Activated T-cell treated with anti-CD3 and anti-CD28 coated beads for 1 hour (primary cell): ENCODE measurements at regions not wholly inside any gene's neighbourhood (a gene's known extent, or its start where the extent isn't known, plus 50 kb on each side); places are given as distances from the start of the nearest gene placed in this dataset.

Source experiments
- DNase-seq: peaks from one replicate; pipeline ENCODE4 v3.0.0-alpha.2; 2020; ENCODE audit warnings: low read depth

DNA sequence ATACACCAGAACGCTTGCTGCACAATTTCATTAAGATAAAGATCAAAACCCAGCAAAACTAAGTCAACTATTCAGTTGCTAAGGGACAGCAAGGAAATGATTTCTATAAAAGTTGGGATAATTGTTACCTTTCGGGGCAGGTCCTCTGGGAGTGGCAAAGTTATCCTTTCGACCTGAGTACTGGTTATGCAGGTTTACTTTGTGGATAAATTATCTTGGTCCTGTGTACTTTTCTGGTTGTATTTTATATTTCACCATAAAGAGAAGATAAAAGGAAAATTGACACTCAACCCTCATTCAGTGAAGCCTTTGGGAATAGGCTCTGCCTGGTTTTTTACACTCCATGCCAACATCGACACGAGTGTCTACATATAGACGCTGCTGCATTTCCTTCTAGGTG is 146.5 kb downstream of the SYK start:
- no peak for DNase-seq

DNA sequence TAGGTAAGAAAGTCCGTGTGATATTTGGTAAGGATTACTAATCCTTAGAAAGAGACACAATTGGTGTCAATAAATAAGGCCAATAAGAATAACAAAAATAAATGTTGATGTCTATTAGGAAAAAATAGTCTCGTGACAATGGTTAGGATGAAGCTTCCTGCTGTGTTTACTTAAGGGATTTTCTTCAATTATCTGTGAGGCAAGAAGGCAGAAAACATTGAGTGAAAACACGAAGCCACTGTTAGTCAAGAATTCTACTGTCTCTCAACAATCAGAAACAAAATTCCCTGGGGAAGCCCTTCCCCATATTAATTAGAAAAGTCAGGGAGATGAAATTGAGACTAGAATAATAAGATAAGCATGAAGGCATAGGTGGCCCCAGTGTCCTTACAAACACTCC is 149.0 kb downstream of the SYK start:
- DNase-seq: no peak

DNA sequence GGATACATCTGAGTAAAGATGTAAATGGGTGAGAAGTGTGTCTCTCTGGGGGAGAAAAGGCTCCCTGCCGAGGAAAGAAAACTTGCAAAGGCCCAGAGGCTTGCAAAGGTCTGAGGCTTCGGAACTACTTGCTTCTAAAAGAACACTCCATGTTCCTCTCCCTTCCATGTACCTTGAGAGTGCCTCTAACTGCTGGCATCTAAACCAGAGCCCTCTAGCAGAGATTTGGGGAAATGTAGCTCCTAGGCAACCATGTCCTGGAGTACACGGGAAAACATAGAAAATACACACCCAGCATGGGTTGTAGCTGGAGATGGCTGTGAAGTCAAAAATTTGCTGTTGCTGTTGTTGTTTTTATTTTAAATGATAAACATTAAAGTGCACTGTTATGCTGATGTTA is 151.6 kb downstream of the SYK start:
- no peak for DNase-seq

DNA sequence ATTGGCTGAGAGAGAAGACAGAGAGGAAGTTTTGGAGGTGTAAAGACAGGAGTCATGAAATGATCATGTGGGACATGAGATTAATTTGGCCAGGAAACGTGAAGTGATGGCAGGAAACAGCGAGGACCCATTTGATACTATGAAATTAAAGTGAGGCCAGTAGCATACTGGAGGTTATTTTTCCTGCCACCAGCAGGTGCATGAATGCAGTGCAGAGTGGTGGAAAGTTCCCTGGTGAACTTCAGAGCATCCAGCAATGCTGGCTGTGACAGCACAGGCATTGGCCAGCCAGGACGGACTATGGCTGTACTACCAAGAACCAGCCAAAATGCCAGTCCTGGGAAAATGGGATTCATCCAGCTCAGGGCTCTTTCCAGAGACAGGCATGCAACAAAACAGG is 152.2 kb downstream of the SYK start:
- DNase-seq: no peak

DNA sequence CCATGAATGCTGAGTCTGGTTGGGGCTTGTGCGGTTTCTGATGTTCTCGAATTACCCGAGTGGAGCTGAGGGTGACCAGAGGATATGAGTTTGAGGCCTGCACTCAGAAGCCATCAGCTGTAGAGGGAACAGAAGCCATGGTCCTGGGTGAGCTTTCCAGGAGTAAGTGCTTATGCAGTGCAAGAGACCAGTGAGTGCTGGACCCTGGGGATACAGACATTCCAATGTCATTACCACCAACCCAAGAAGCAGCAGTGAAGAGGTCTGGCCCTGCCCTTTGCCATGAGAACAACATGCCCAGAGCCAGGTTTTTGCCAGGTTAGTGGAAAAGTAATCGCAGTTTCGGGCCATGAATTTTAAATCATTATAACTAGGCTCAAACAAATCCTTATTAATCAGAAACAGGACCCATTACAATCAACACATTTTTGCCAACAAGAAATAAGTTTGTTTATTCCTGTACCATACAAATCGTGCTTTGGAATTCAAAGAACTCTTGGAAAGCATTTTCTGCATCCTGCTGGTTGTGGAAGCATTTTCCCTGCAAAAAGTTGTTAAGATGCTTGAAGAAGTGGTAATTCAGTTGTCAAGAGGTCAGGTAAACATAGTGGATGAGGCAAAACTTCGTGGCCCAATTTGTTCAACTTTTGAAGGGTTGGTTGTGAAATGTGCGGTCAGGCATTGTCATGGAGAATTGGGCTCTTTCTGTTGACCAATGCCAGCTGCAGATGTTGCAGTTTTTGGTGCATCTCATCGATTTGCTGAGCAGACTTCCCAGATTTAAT is 154.6 kb downstream of the SYK start:
- no peak for DNase-seq

DNA sequence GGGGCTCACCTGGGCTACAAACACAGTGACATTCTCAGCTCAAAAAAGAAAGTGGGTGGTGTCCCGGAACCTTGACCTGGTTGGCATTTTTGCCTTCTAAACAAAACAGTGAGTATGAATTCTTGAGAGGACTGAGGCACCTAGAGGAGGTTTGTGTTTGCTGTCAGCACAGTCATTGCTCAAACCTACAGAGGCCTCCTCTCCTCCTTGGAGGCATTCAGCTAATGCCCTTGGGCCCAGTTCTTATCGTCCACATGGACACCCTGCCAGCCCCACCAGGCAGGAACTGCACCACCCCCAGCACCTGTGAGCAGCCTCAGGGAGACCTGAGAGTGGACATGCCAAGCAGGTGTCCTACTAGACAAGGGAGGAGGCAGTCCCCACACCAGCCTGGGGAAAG is 156.7 kb downstream of the SYK start:
- DNase-seq: no peak

DNA sequence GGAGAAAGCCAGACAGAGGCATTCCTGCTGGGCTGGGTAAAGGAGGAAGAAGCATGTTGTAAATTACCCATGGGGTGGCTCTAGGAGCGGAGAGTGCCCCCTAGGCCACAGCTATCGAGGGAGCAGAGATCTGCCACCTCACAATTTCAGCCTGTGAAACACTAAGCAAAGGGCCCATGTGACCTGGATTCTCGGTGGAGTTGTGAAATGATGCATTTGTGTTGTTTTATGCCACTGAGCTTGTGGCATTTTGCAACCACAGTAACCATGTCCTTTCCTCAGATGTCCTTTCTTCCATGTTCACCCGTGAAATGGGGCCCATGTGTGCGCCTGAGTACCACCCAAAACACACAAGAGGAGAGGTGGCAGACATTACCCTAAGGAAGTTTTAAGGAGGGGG is 159.3 kb downstream of the SYK start:
- DNase-seq: no peak

DNA sequence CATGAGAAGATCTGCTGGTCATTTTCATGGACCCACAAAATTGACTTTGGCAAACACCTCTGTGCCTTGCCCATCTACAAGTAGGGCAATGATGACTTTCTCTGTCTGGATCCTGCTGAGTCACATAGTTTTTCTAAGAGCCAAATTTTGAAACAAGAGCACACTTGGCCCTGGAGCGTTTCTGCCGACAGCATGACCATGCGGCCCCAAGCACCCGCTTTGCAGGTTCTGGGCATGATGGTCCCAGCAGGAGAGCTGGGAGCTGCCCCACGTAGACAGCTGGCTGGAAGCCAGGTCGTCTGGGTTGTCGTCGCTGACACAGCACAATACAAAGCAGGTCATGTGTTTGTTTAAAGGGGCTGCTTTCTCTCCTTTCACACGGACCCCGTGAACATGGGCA is 159.8 kb downstream of the SYK start:
- DNase-seq: no peak

DNA sequence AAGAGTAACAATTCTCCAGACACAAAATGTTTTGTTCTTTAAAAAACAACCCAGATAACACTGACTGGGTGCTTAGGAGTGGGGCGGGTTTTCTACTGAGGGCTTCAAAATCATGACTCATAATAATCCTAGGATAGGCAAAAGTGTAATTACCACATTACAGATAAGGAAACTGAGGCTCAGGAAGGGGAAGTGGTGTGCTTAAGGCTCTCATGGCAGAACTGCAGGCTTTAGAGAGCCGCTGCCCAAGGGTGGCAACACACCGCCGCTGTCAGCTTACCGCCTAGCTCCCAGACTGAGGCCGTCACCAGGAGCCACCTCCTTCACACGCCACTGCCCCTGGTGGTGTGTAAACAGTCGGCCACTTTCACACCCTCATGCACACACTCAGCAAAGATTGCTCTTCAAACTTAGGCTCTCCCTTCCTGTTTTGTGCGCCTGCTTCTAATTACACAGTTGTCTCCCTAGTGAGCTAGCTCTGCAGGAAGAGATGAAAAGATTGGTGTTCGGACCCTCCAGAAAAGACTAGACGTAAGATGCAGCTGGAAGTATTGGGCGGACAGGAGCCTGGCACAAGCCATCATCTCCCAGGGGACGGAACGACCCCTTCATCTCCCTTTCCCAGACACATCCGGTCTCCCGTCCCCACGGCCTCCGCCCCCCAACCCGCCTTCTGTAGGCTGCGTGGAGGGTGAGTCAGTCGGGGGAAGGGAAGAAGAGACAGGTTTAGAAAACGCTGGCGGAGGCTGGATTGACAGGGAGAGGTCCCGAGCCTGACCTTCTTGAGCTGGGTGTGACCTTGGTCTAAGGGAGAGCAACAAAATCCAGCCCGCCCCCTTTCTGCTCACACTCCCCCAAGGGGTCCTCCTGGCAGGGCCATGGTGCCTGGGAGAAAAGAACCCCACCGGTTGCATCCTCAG is 162.7 kb downstream of the SYK start:
- no peak for DNase-seq

DNA sequence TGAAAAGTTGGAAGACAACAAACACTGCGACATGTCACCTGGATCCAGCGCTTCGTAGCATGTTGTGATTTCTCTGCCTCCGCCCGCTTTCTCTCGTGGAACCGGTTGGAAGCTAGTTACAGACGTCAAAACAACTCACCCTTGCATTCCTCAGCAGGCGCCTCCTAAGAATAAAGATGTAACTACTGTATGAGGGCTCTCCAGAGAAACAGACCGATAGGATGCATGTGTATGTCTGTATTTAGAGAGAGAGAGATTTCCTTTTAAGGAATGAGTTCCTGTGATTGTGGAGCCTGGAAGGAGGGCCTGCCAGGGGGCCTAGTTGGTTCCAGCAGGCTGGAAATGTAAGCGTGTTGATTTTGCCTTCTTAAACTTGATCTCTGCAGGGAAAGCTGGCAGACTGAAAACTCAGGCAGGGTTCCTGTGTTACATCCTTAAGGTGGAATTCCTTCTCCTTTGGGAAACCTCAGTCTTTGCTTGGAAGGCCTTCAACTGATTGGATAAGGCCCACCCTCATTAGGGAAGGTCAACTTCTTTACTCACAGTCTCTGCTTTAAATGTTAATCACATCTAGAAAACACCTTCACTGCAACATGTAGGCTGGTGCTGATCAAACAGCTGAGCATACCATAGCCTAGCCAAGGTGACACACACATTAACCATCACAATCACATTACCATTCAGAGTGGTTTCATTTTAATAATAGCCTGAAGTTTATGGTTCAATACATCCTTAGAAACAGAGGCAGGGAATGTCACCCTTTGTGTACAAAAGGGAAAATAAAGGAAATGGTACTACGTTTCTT is 163.8 kb downstream of the SYK start:
- DNase-seq: no peak

DNA sequence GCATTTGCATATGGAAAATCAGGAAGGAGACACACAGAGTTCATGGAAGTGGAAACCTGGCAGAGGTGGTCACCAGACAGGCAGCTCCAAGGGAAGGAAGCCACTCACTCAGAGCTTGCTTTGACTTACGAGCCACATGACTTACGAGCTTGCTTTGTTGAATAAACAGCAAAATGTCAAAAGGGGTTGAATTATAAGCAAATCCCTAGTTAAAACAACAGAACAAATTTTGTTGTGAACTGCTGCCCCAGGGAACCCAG is 164.3 kb downstream of the SYK start:
- no peak for DNase-seq

DNA sequence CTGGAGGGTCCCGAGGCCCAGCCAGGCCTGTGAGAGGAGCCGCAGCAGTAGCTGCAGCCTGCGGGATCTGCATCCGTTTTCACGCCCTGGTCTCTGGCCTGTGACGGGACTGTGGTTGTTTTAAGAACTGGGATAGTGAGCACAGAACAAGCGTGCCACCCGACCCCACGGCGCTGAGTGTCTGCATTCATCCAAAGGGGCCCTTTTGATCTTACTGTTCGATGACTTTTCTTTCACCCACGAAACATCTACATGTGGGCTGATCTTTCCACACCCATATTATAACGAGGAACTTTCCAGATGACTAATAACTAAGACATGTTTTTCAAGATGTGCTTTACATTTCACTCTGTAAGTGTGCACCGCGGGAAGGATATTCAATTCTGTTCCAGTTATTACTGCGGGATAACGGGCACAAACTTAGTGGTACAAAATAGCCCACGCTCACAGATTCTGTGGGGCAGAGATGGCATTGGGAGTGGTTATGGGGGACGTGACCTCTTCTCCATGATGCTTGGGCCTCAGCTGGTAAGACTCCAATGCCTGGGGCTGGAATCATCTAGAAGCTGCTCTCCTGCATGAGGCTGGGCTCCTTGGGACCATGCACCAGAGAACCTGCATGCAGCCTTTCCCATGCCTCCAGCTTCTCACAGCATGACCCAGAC is 165.0 kb downstream of the SYK start:
- DNase-seq: no peak

DNA sequence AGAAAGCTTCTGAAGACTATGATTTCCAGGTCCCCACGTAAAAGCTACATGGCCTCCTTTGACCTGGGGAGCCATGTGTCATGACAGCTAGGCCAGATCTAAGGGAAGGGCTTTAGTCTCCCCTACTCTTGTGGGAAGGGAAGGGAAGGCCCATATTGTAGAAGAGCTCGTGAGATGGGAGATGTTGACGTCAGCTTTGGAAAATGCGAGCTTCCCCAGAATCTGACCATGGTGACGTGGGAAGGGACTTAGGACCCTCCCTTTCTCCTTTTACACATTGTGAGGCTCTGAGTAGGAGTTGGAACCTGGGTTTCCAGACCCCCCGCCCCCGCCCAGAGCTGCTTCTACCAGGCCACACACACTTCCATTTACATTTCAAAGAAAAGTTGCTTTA is 165.5 kb downstream of the SYK start:
- no peak for DNase-seq

DNA sequence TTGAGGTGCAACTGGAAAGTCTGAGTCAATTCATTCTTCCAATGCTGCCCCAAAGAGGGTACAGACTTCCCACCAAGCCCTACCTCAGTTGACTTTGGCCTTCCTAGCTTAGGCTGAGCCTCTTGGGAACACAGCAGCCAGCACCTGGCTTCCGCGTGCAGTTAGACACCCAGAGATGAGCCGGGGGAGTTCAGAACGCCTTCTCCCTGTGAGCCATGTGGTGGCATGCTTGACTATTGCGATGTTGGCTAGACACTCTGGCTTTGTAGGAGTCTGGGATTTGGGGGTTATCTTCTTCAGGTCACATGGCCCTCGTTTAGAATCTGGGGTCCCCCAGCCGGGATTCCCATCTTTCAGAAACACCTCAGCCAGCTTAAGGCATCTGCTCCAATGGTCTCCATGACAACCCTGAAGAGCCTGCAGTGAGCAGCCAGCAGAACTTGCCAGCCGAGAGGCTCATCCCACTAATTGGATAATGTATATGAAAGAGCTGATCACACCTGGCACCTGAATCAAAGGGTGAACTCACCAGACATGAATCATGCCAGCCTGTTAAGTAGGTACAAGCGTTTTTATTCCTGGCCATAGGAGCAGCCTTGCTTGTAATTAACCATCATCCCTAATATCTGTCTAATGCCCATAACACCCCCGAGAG is 167.5 kb downstream of the SYK start:
- DNase-seq: no peak

DNA sequence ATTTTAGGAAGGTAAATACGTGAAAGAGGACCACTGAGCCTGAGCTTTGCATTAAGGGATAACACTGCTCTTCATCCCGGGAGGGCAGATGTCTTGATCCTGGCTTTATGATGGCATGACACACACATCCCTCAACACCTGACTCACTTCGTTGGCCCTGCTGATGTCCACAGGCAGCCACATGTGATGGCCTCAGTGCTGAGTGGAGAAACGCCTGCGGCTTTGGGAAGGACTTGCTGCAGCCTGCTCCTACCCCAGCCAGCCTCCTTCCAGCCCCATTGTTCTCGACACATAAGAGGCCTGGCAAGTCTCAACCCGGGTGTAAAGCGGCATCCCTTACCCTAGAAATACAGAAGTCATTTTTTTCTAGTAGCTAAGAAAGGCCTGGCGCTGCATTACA is 169.0 kb downstream of the SYK start:
- no peak for DNase-seq

DNA sequence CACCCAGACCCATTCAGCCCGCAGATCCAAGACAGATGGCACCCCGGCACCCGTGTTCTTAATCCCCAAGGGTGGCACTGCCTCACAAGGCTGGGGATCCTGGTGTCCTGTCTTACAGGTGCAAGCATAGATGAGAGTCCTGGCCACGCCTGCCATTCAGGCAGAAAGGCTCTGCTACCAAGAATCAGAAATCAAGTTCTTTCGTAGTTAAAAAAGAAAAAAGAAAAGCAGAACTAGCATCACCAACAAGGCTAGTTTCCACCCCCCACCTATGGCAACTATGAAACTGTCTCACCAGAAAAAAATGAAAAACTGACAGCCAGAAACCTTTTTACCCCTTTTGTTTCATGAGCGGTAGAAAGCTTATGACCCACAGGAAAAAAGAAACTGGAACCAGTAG is 170.4 kb downstream of the SYK start:
- no peak for DNase-seq

DNA sequence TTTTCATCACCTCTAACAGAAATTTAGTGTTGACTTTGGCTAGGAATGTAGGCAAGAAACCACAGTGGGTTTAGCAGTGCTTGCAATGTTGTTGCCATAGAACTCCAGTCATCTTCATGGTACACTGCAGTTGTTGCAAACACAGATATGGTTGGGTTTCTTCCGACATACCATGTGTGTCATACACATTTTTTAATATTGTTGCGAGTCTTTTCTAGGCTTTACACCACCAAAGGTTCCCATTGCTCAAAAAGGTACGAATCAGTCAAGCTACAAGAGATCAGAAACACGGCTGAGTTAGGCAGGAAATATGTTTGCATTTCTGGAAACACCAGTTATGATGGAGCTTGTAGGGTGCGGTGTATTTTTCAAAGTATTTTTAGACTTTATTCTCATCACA is 172.4 kb downstream of the SYK start:
- DNase-seq: no peak

DNA sequence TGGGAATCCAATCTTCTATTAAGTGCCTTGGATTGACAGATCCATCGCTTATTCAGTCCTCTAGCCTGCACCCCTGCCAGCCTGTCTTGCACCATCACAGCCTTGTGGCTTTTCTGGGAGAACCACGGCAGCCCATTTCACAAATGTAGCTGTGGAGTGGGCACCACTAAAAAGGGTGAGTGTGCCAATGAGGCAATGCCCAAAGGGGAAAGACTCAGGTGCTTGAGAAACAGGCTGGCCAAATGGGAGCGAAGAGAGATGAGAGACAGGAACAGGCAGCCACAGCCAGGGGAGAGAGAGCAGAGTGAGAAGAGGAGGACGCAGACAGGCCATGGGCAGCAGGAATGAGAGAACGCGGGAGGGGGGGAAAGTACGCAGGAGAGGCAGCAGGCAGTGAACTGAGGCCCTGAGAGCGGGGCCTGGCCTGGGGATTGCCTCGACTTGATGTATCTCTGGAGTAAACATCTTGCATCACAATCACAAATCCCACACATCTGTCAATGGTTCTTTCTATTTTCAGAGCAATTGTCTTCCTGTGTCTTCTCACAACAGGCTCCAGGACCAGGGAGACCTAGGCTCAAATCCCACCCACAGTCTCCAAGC is 173.1 kb downstream of the SYK start:
- no peak for DNase-seq

DNA sequence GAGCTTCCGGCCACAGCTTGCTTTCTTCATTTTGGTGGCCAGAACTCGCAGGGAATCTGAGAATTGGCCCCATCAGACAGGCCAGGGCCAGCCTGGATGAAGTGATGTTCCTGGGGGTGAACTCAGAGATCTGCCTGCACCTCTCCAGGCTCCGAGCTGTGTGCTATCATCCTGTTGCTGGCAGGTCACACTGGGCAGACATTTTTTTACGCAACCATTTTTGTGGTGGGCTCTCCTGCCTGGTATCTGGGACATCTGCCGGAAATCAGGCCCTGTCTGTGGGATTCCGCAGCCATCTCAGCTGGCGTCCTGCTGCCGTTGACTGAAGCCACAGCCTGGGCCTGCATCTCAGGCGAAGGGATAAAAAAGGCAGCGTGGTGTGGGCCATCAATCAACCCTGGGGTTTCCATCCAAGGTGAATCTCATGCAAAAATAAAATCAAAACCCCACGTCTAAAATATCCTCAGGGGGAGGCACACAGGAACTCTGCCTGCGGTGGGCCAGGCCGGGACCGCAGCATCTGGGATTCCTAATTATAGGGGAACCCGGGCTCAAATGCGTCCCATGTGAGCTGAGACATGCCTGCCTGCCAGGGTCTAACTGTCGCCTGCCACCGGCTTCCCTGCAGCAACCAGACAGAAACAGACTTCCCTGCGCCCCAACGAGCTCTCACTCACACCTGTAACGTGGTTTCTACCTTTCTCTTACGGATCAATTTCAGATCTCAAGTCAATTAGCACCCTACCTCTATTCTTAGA is 174.3 kb downstream of the SYK start:
- DNase-seq: no peak

DNA sequence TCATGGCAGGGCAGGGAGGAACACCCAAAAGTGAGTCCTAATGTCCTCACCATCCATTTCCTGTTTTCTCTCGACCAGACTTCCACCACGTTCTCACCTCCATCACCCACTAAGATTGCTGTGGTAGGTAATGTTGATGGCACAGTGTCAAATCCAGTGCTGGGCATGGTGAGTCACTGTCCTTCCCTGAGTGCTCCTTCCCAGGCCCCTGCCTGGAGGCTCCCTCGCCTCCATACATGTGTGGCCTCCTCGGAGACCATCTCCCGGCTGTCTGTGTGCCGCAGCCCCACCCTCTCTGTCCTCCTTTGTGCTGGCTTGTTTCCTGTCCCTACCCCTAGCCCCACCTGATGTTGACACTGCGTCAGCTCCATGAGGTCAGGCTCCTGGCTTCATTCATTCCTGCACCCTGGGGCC is 177.5 kb downstream of the SYK start:
- DNase-seq: no peak

DNA sequence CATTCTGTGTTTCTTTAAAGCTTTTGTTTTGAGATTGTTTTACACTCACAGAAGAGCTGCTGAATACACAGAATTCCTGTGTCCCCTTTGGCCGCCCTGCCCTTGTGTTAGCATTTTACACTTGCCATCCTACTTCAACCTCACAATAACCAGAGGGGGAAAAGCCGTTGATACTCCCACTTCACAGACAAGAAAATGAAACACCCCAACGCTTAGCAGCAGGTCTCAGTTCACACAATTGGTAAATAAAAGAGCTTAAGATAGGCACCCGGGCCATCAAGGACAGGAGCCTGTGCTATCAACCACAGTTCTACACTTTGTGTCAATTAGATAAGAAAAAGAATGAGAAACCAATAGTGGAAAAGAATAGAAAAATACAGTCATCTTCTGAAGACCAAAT is 178.0 kb downstream of the SYK start:
- DNase-seq: no peak
